ENCODE measurements at regions not wholly inside any gene's neighbourhood (a gene's known extent, or its start where the extent isn't known, plus 50 kb on each side); places are given as distances from the start of the nearest gene placed in this dataset.

- no peak for DNase-seq (ENCODE audit: low spot score)
- intact Hi-C loops (cut with DNase I) = no loop called here
Observed at GRCh38 chr4:121449416-121449815, 68.6 kb upstream of the QRFPR start.

- intact Hi-C loops (cut with DNase I) = no loop called here
Observed at GRCh38 chr4:121448231-121448630, 67.4 kb upstream of the QRFPR start.

GRCh38 chr4:121439669-121440068, 58.9 kb upstream of the QRFPR start:
- DNase-seq (ENCODE audit: low spot score) = no peak
- intact Hi-C loops (cut with DNase I) = no loop called here

More at GRCh38 chr4:121448231-121448630, 67.4 kb upstream of the QRFPR start:
- no peak for DNase-seq (ENCODE audit: low spot score)

Measured in cardiac septum (tissue), 1 donor.